ENCODE measurements at regions not wholly inside any gene's neighbourhood (a gene's known extent, or its start where the extent isn't known, plus 50 kb on each side); places are given as distances from the start of the nearest gene placed in this dataset.
A peak's percentile ranks its signal among the peaks of the same experiment; 100 is the strongest.

DNA sequence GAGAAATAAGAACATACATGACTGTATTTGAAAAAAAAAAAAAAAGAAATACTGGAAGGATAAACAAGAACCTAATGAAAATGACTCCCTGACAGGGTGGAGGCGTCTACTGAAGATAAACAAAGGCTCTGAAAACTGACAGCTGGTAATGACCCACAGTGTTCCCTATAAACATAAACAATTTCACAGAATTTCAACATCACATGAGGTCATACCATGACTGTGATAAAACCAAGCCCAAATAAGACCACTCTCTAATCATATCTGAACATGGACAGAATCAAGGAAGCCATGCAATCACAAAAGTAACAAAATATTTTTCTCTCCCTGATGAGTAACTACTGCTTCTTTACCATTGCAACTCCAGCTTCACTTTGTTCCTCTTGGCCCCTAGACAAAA lies 159.3 kb downstream of the FAM124B start:
- Histone ChIP-seq H3K27me3 (peaks cover 0 to 4% of the 10 kb centered on the region in 2 donors), H3K4me3 (no peak overlapping the region), H3K4me1 (no peaks in the 10 kb centered on the region), H3K9me3 (no peaks in the 10 kb centered on the region), H3K27ac (no peak overlapping the region), H3K36me3 (no peaks in the 10 kb centered on the region)
- TF ChIP-seq, protein P1, sequence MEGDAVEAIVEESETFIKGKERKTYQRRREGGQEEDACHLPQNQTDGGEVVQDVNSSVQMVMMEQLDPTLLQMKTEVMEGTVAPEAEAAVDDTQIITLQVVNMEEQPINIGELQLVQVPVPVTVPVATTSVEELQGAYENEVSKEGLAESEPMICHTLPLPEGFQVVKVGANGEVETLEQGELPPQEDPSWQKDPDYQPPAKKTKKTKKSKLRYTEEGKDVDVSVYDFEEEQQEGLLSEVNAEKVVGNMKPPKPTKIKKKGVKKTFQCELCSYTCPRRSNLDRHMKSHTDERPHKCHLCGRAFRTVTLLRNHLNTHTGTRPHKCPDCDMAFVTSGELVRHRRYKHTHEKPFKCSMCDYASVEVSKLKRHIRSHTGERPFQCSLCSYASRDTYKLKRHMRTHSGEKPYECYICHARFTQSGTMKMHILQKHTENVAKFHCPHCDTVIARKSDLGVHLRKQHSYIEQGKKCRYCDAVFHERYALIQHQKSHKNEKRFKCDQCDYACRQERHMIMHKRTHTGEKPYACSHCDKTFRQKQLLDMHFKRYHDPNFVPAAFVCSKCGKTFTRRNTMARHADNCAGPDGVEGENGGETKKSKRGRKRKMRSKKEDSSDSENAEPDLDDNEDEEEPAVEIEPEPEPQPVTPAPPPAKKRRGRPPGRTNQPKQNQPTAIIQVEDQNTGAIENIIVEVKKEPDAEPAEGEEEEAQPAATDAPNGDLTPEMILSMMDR (IDR thresholded peaks at IDR 0.05), result no peak
- intact Hi-C loops (cut with DNase I), result no loop called here
- peak in 1 of 4 donors; percentile 44 for DNase-seq
- ATAC-seq, result no peak

DNA sequence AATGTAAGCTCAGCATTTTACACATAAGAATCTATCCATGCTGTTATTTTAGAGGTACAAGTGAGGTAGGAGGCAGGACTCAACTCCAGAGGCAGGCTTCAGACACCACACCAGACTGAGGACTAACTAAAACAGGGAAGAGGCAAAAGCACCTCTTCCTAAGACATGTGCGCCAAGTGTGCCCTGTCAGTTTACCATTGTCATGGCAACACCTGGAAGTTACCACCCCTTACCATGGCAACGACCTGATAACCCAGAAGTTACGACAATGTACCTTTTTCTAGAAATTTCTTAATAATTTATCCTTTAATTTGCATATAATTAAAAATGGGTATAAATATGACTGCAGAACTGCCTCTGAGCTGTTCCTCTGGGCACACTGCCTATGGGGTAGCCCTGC lies 160.1 kb downstream of the FAM124B start:
- no peaks in the 10 kb centered on the region for H3K36me3 ChIP-seq
- ATAC-seq (no peak), DNase-seq (no peak)
- H3K27ac ChIP-seq, result no peak overlapping the region
- no peaks in the 10 kb centered on the region for H3K4me1 ChIP-seq
- intact Hi-C loops (cut with DNase I), result no loop called here
- H3K4me3 ChIP-seq, result no peak overlapping the region
- no peaks in the 10 kb centered on the region for H3K9me3 ChIP-seq
- peaks cover 0 to 4% of the 10 kb centered on the region in 2 donors for H3K27me3 ChIP-seq
- TF ChIP-seq, protein P1 (IDR thresholded peaks at IDR 0.05), result no peak

GRCh38 chr2:224241001-224241400 lies 160.9 kb downstream of the FAM124B start:
- Histone ChIP-seq H3K9me3 (no peaks in the 10 kb centered on the region), H3K36me3 (no peaks in the 10 kb centered on the region), H3K4me1 (no peaks in the 10 kb centered on the region), H3K27me3 (peaks cover 0 to 4% of the 10 kb centered on the region in 2 donors), H3K4me3 (no peak overlapping the region), H3K27ac (no peak overlapping the region)
- TF ChIP-seq, protein P1 (IDR thresholded peaks at IDR 0.05), result no peak
- DNase-seq, result no peak
- intact Hi-C loops (cut with DNase I), result no loop called here
- no peak for ATAC-seq

- Histone ChIP-seq H3K27me3 (no peaks in the 10 kb centered on the region), H3K9me3 (no peaks in the 10 kb centered on the region), H3K4me1 (no peaks in the 10 kb centered on the region), H3K36me3 (no peaks in the 10 kb centered on the region), H3K4me3 (no peak overlapping the region), H3K27ac (no peak overlapping the region)
- peak in 1 of 4 donors; percentile 45 for DNase-seq
- TF ChIP-seq, protein P1 (IDR thresholded peaks at IDR 0.05), result no peak
- intact Hi-C loops (cut with DNase I), result no loop called here
- no peak for ATAC-seq
Observed at GRCh38 chr2:224223851-224224555, 177.9 kb downstream of the FAM124B start.

GRCh38 chr2:224222974-224223373 lies 178.9 kb downstream of the FAM124B start:
- no peaks in the 10 kb centered on the region for H3K36me3 ChIP-seq
- TF ChIP-seq, protein P1 (IDR thresholded peaks at IDR 0.05), result no peak
- no peak overlapping the region for H3K27ac ChIP-seq
- H3K9me3 ChIP-seq, result no peaks in the 10 kb centered on the region
- H3K4me1 ChIP-seq, result no peaks in the 10 kb centered on the region
- DNase-seq, result no peak
- no peak for ATAC-seq
- H3K27me3 ChIP-seq, result no peaks in the 10 kb centered on the region
- H3K4me3 ChIP-seq, result no peak overlapping the region
- intact Hi-C loops (cut with DNase I), result no loop called here
